OCI-LY3 (cell line): ENCODE measurements at regions not wholly inside any gene's neighbourhood (a gene's known extent, or its start where the extent isn't known, plus 50 kb on each side); places are given as distances from the start of the nearest gene placed in this dataset.

Source experiments
- H2AFZ ChIP-seq: fragments of 200-600, 300-600 bp; shearing (Covaris generic); 2 replicates; pipeline ENCODE4 v1.6.0; 2014; ENCODE audit warnings: antibody characterized with exemption, low read depth, low read length
- H3K27ac ChIP-seq: fragments of 200-600, 300-600 bp; sonication (generic); 2 replicates; pipeline ENCODE4 v1.5.1; 2014; ENCODE audit warnings: mild to moderate bottlenecking, low read length, moderate library complexity, mixed read lengths
- H3K27me3 ChIP-seq: fragments of 200-600, 300-600 bp; sonication (generic); 2 replicates; pipeline ENCODE4 v1.6.1; 2014; ENCODE audit warnings: low read depth, low read length, mixed read lengths
- H3K36me3 ChIP-seq: fragments of 200-600, 300-600 bp; sonication (generic); replicated peaks from 2 replicates; pipeline ENCODE3; 2014; ENCODE audit warnings: low read depth, low read length, mixed read lengths
- H3K4me1 ChIP-seq: fragments of 300-600, 200-600 bp; sonication (generic); 2 replicates; pipeline ENCODE4 v1.6.1; 2014; ENCODE audit warnings: low read length, mixed read lengths
- H3K4me2 ChIP-seq: fragments of 200-600, 300-600 bp; sonication (generic); 2 replicates; pipeline ENCODE4 v1.6.1; 2014; ENCODE audit warnings: low read length, mixed read lengths
- H3K4me3 ChIP-seq: fragments of 300-600, 200-600 bp; sonication (generic); 2 replicates; pipeline ENCODE4 v1.5.1; 2014; ENCODE audit warnings: antibody characterized with exemption, mild to moderate bottlenecking, low read length, moderate library complexity
- H3K79me2 ChIP-seq: fragments of 300-600, 200-600 bp; shearing (Covaris generic); 2 replicates; pipeline ENCODE4 v1.6.1; 2014; ENCODE audit warnings: mild to moderate bottlenecking, low read length, mixed read lengths
- H3K9ac ChIP-seq: fragments of 300-600, 200-600 bp; shearing (Covaris generic); 2 replicates; pipeline ENCODE4 v1.6.0; 2014; ENCODE audit warnings: mild to moderate bottlenecking, low read length, moderate library complexity
- H3K9me3 ChIP-seq: fragments of 200-600, 300-600 bp; shearing (Covaris generic); 2 replicates; pipeline ENCODE4 v1.6.1; 2014; ENCODE audit warnings: low read length, mixed read lengths; ENCODE audit not compliant: insufficient read depth
- H4K20me1 ChIP-seq: fragments of 200-600, 300-600 bp; sonication (generic); 2 replicates; pipeline ENCODE4 v1.6.1; 2016; ENCODE audit warnings: low read length, mixed read lengths; ENCODE audit not compliant: insufficient read depth
- EZH2phosphoT487 ChIP-seq: fragments of 200-600 bp; shearing (Covaris generic); IDR thresholded peaks from 2 replicates; pipeline ENCODE4 v1.6.1; 2018; ENCODE audit warnings: antibody characterized with exemption, mixed run types, low read depth
- TF ChIP-seq, protein P1 (sequence below): fragments of 200-600, 300-600 bp; sonication (generic); IDR thresholded peaks from 2 replicates; pipeline ENCODE4 v1.5.1; 2014; ENCODE audit warnings: antibody characterized with exemption, low read length, low read depth

DNA sequence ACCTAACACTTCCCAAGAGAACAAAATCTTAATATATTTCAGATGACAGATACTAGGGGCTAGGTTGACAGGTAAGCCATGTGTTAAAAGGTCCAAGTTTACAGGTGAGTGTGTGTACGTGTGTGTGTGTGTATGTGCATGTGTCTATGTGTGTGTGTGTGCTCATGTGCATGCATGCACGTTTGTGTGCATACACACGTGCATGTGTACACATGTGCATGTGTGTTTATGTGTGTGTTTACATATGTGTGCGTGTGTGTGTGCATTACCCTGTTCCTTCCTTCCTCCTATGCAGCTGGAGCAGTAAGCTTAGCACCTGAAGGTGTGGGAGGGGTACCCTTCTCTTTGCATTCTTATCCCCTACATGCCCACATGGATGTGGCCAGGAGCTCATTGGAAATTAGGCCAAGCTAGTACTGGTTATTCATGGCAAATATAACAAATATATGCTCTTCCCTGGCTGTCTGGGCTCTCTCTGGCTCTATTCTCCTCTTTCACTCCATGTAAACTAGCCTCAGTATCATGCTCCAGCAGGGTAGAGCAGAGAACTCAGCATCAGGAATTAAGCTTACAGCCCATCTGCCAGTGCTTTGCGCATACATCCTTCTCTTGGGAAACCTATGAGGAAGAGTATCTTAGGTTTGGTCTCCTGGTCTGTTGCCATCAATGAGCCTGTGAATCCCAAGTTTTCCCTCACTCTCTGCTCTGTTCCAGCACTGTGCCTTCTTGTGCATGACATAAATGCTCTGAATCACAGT is 258.0 kb upstream of the MYOCD start:
- H3K36me3 ChIP-seq: no peaks in the 10 kb centered on the region
- H2AFZ ChIP-seq: no peak overlapping the region
- no peaks in the 10 kb centered on the region for H3K9me3 ChIP-seq
- TF ChIP-seq EZH2phosphoT487: no peak
- TF ChIP-seq, protein P1, sequence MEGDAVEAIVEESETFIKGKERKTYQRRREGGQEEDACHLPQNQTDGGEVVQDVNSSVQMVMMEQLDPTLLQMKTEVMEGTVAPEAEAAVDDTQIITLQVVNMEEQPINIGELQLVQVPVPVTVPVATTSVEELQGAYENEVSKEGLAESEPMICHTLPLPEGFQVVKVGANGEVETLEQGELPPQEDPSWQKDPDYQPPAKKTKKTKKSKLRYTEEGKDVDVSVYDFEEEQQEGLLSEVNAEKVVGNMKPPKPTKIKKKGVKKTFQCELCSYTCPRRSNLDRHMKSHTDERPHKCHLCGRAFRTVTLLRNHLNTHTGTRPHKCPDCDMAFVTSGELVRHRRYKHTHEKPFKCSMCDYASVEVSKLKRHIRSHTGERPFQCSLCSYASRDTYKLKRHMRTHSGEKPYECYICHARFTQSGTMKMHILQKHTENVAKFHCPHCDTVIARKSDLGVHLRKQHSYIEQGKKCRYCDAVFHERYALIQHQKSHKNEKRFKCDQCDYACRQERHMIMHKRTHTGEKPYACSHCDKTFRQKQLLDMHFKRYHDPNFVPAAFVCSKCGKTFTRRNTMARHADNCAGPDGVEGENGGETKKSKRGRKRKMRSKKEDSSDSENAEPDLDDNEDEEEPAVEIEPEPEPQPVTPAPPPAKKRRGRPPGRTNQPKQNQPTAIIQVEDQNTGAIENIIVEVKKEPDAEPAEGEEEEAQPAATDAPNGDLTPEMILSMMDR: no peak
- no peak overlapping the region for H3K9ac ChIP-seq
- no peaks in the 10 kb centered on the region for H4K20me1 ChIP-seq
- H3K27ac ChIP-seq: no peak overlapping the region
- H3K4me3 ChIP-seq: no peak overlapping the region
- no peaks in the 10 kb centered on the region for H3K79me2 ChIP-seq
- H3K4me2 ChIP-seq: no peak overlapping the region
- peaks cover under 1% of the 10 kb centered on the region for H3K4me1 ChIP-seq
- no peaks in the 10 kb centered on the region for H3K27me3 ChIP-seq

DNA sequence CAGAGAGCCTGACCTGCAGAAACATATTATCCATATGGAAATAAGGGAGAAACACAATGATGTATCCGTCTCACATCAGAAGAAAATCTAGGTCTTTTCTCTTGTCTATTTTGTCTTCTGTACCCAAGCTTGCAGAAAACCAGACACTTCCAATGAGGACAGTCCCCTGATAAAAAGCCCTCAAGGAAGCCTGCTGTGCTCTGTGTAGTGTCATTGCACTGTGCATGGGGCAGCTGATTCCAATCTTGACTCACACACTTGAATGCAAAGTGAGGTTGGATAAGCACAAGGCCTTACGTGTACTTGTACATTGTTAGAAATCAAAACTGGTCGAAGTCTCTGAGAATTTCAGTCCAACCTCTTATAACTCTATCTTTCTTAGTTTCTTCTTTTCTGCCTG is 256.6 kb upstream of the MYOCD start:
- Histone ChIP-seq H3K36me3 (no peaks in the 10 kb centered on the region), H2AFZ (no peak overlapping the region), H3K4me2 (no peak overlapping the region), H3K79me2 (no peaks in the 10 kb centered on the region), H4K20me1 (no peaks in the 10 kb centered on the region), H3K9me3 (no peaks in the 10 kb centered on the region), H3K4me3 (no peak overlapping the region), H3K27ac (no peak overlapping the region), H3K9ac (no peak overlapping the region), H3K4me1 (peaks cover 3% of the 10 kb centered on the region), H3K27me3 (no peaks in the 10 kb centered on the region)
- no peak for TF ChIP-seq EZH2phosphoT487
- TF ChIP-seq, protein P1: no peak

DNA sequence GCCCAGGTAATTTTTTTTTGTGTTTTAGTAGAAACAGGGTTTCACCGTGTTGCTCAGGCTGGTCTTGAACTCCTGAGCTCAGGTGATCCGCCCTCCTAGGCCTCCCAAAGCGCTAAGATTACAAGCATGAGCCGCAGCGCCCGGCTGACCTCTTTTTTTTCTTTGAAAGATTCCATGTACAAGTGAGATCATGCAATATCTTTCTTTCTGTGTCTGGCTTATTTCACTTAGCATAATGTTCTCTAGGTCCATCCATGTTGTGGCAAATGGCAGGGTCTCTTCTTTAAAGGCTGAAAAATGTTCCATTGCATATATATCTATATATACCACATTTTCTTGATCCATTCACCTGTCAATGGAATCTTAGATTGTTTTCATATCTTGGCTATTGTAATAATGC is 255.0 kb upstream of the MYOCD start:
- no peak overlapping the region for H3K4me2 ChIP-seq
- H3K4me3 ChIP-seq: no peak overlapping the region
- H3K36me3 ChIP-seq: no peaks in the 10 kb centered on the region
- H2AFZ ChIP-seq: no peak overlapping the region
- no peaks in the 10 kb centered on the region for H3K27me3 ChIP-seq
- H4K20me1 ChIP-seq: no peaks in the 10 kb centered on the region
- H3K9me3 ChIP-seq: no peaks in the 10 kb centered on the region
- H3K4me1 ChIP-seq: peaks cover 3% of the 10 kb centered on the region
- no peak overlapping the region for H3K27ac ChIP-seq
- no peak for TF ChIP-seq EZH2phosphoT487
- TF ChIP-seq, protein P1: no peak
- no peak overlapping the region for H3K9ac ChIP-seq
- H3K79me2 ChIP-seq: no peaks in the 10 kb centered on the region

DNA sequence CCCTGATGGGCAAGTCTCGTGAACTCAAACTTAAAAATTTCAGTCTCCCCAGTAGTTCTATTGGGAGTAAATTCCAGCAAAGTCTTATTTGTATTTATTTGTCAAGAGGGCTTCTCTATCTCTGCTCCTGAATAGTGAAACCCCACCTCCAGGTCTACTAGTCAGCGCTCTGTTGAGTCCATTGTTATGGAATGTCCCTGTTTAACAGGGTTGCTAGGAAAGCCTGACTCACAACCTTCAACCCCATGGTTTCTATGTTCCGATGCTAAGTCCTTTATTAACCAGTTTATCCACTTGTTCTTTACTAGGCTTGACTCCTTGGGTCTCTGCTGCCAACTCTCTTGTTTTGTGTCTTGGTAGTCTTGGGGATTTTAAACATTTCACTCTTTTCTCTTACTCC is 250.7 kb upstream of the MYOCD start:
- Histone ChIP-seq H3K4me3 (no peak overlapping the region), H3K27me3 (no peaks in the 10 kb centered on the region), H3K9me3 (no peaks in the 10 kb centered on the region), H3K4me1 (peaks cover 3% of the 10 kb centered on the region), H3K27ac (no peak overlapping the region), H2AFZ (no peak overlapping the region), H4K20me1 (no peaks in the 10 kb centered on the region), H3K4me2 (no peak overlapping the region), H3K36me3 (no peaks in the 10 kb centered on the region), H3K79me2 (no peaks in the 10 kb centered on the region), H3K9ac (no peak overlapping the region)
- TF ChIP-seq, protein P1: no peak
- TF ChIP-seq EZH2phosphoT487: no peak
